ENCODE measurements at regions not wholly inside any gene's neighbourhood (a gene's known extent, or its start where the extent isn't known, plus 50 kb on each side); places are given as distances from the start of the nearest gene placed in this dataset.

DNA sequence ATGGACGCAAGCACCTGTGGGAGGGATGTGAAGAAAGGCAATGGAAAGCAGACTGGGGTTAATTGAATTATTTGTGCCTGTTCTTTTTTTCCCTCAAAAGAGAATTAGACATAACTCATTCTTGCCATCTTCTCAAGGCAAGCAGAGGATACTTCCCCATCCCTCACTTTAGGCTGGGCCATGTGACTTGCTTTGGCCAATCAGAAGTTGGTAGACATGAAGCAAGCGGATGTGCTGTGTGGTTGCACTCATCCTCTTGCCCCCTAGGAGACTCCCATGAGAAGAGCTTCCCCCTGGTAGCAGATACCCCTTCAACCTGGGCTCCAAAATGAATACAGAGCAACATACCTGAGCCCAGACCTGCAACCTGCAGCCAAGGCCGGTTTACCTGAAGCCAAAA is 124.4 kb upstream of the ZC3H12C start:
- no peaks in the 10 kb centered on the region for H3K79me2 ChIP-seq (replicated peaks; ENCODE audit: insufficient read depth)
- TF ChIP-seq EZH2phosphoT487 (IDR thresholded peaks at IDR 0.05; ENCODE audit: unreplicated experiment) (no peak), EZH2 (IDR thresholded peaks at IDR 0.05; ENCODE audit: low read depth, unreplicated experiment) (no peak), NANOG (IDR thresholded peaks at IDR 0.05; ENCODE audit: borderline replicate concordance) (no peak), ZNF331 (CRISPR knock-in tag; IDR thresholded peaks at IDR 0.05; ENCODE audit: low read depth) (no peak), POLR2AphosphoS5 (IDR thresholded peaks at IDR 0.05; ENCODE audit: low read depth) (no peak), ZNF114 (CRISPR knock-in tag; IDR thresholded peaks at IDR 0.05) (no peak), CREB1 (CRISPR knock-in tag; IDR thresholded peaks at IDR 0.05; ENCODE audit: low read depth) (no peak), STAT1 (IDR thresholded peaks at IDR 0.05; ENCODE audit: unreplicated experiment) (no peak), JUNB (IDR thresholded peaks at IDR 0.05; ENCODE audit: unreplicated experiment) (no peak)
- TF ChIP-seq, protein P1, sequence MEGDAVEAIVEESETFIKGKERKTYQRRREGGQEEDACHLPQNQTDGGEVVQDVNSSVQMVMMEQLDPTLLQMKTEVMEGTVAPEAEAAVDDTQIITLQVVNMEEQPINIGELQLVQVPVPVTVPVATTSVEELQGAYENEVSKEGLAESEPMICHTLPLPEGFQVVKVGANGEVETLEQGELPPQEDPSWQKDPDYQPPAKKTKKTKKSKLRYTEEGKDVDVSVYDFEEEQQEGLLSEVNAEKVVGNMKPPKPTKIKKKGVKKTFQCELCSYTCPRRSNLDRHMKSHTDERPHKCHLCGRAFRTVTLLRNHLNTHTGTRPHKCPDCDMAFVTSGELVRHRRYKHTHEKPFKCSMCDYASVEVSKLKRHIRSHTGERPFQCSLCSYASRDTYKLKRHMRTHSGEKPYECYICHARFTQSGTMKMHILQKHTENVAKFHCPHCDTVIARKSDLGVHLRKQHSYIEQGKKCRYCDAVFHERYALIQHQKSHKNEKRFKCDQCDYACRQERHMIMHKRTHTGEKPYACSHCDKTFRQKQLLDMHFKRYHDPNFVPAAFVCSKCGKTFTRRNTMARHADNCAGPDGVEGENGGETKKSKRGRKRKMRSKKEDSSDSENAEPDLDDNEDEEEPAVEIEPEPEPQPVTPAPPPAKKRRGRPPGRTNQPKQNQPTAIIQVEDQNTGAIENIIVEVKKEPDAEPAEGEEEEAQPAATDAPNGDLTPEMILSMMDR (conservative IDR thresholded peaks at IDR 0.05; ENCODE audit: low read depth in 2 of 2), result no peak
- TF ChIP-seq, protein P2, sequence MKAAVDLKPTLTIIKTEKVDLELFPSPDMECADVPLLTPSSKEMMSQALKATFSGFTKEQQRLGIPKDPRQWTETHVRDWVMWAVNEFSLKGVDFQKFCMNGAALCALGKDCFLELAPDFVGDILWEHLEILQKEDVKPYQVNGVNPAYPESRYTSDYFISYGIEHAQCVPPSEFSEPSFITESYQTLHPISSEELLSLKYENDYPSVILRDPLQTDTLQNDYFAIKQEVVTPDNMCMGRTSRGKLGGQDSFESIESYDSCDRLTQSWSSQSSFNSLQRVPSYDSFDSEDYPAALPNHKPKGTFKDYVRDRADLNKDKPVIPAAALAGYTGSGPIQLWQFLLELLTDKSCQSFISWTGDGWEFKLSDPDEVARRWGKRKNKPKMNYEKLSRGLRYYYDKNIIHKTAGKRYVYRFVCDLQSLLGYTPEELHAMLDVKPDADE (IDR thresholded peaks at IDR 0.05), result no peak
- TF ChIP-seq, protein P3, sequence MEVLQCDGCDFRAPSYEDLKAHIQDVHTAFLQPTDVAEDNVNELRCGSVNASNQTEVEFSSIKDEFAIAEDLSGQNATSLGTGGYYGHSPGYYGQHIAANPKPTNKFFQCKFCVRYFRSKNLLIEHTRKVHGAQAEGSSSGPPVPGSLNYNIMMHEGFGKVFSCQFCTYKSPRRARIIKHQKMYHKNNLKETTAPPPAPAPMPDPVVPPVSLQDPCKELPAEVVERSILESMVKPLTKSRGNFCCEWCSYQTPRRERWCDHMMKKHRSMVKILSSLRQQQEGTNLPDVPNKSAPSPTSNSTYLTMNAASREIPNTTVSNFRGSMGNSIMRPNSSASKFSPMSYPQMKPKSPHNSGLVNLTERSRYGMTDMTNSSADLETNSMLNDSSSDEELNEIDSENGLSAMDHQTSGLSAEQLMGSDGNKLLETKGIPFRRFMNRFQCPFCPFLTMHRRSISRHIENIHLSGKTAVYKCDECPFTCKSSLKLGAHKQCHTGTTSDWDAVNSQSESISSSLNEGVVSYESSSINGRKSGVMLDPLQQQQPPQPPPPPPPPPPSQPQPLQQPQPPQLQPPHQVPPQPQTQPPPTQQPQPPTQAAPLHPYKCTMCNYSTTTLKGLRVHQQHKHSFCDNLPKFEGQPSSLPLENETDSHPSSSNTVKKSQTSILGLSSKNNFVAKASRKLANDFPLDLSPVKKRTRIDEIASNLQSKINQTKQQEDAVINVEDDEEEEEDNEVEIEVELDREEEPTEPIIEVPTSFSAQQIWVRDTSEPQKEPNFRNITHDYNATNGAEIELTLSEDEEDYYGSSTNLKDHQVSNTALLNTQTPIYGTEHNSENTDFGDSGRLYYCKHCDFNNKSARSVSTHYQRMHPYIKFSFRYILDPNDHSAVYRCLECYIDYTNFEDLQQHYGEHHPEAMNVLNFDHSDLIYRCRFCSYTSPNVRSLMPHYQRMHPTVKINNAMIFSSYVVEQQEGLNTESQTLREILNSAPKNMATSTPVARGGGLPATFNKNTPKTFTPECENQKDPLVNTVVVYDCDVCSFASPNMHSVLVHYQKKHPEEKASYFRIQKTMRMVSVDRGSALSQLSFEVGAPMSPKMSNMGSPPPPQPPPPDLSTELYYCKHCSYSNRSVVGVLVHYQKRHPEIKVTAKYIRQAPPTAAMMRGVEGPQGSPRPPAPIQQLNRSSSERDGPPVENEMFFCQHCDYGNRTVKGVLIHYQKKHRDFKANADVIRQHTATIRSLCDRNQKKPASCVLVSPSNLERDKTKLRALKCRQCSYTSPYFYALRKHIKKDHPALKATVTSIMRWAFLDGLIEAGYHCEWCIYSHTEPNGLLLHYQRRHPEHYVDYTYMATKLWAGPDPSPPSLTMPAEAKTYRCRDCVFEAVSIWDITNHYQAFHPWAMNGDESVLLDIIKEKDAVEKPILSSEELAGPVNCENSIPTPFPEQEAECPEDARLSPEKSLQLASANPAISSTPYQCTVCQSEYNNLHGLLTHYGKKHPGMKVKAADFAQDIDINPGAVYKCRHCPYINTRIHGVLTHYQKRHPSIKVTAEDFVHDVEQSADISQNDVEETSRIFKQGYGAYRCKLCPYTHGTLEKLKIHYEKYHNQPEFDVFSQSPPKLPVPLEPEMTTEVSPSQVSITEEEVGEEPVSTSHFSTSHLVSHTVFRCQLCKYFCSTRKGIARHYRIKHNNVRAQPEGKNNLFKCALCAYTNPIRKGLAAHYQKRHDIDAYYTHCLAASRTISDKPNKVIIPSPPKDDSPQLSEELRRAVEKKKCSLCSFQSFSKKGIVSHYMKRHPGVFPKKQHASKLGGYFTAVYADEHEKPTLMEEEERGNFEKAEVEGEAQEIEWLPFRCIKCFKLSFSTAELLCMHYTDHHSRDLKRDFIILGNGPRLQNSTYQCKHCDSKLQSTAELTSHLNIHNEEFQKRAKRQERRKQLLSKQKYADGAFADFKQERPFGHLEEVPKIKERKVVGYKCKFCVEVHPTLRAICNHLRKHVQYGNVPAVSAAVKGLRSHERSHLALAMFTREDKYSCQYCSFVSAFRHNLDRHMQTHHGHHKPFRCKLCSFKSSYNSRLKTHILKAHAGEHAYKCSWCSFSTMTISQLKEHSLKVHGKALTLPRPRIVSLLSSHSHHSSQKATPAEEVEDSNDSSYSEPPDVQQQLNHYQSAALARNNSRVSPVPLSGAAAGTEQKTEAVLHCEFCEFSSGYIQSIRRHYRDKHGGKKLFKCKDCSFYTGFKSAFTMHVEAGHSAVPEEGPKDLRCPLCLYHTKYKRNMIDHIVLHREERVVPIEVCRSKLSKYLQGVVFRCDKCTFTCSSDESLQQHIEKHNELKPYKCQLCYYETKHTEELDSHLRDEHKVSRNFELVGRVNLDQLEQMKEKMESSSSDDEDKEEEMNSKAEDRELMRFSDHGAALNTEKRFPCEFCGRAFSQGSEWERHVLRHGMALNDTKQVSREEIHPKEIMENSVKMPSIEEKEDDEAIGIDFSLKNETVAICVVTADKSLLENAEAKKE (CRISPR knock-in tag; IDR thresholded peaks at IDR 0.05), result no peak
- TF ChIP-seq, protein P4, sequence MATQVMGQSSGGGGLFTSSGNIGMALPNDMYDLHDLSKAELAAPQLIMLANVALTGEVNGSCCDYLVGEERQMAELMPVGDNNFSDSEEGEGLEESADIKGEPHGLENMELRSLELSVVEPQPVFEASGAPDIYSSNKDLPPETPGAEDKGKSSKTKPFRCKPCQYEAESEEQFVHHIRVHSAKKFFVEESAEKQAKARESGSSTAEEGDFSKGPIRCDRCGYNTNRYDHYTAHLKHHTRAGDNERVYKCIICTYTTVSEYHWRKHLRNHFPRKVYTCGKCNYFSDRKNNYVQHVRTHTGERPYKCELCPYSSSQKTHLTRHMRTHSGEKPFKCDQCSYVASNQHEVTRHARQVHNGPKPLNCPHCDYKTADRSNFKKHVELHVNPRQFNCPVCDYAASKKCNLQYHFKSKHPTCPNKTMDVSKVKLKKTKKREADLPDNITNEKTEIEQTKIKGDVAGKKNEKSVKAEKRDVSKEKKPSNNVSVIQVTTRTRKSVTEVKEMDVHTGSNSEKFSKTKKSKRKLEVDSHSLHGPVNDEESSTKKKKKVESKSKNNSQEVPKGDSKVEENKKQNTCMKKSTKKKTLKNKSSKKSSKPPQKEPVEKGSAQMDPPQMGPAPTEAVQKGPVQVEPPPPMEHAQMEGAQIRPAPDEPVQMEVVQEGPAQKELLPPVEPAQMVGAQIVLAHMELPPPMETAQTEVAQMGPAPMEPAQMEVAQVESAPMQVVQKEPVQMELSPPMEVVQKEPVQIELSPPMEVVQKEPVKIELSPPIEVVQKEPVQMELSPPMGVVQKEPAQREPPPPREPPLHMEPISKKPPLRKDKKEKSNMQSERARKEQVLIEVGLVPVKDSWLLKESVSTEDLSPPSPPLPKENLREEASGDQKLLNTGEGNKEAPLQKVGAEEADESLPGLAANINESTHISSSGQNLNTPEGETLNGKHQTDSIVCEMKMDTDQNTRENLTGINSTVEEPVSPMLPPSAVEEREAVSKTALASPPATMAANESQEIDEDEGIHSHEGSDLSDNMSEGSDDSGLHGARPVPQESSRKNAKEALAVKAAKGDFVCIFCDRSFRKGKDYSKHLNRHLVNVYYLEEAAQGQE (IDR thresholded peaks at IDR 0.05; ENCODE audit: unreplicated experiment), result no peak
- H3K9me3 Mint-ChIP-seq, result no peaks in the 10 kb centered on the region
- no peak overlapping the region for H3K4me3 ChIP-seq
- H4K20me1 ChIP-seq (replicated peaks; ENCODE audit: insufficient read depth), result no peaks in the 10 kb centered on the region
- H3F3A ChIP-seq (replicated peaks; ENCODE audit: low read depth), result no peaks in the 10 kb centered on the region
- H3K27ac Mint-ChIP-seq, result no peak overlapping the region
- no peak for ATAC-seq
- no peaks in the 10 kb centered on the region for H3K27me3 ChIP-seq (ENCODE audit: insufficient read depth)
- no peak for DNase-seq (ENCODE audit: low spot score)
- no peak overlapping the region for H3K27ac ChIP-seq (ENCODE audit: low read depth)
- peaks cover 6% of the 10 kb centered on the region for H3K4me1 Mint-ChIP-seq
- H3K4me1 ChIP-seq (ENCODE audit: insufficient read depth), result no peaks in the 10 kb centered on the region
- H3K36me3 ChIP-seq (ENCODE audit: insufficient read depth), result no peaks in the 10 kb centered on the region
- peaks cover 15% of the 10 kb centered on the region for H3K9me2 ChIP-seq (ENCODE audit: insufficient read depth)
- no peaks in the 10 kb centered on the region for H3K36me3 Mint-ChIP-seq (ENCODE audit: low read depth)
- no peak overlapping the region for H2AFZ ChIP-seq
- no peak overlapping the region for H3K4me3 Mint-ChIP-seq
- no peaks in the 10 kb centered on the region for H3K27me3 Mint-ChIP-seq (ENCODE audit: insufficient read depth, low read depth, poor library complexity)
- no peak overlapping the region for H3K4me2 ChIP-seq
